22Rv1 (cell line): ENCODE measurements at regions not wholly inside any gene's neighbourhood (a gene's known extent, or its start where the extent isn't known, plus 50 kb on each side); places are given as distances from the start of the nearest gene placed in this dataset.

Experiments
- H3K27ac ChIP-seq: fragments of 450-650 bp; 2 replicates; pipeline ENCODE4 v1.5.1; 2017
- CTCF ChIP-seq: fragments of 450-650 bp; IDR thresholded peaks from 2 replicates; pipeline ENCODE4 v1.5.1; 2017; ENCODE audit warnings: mild to moderate bottlenecking
- ZFX ChIP-seq: fragments of 450-650 bp; IDR thresholded peaks from 2 replicates; pipeline ENCODE4 v1.6.1; 2017; ENCODE audit warnings: antibody characterized with exemption, borderline replicate concordance

- no peak for TF ChIP-seq CTCF
- TF ChIP-seq ZFX: no peak
- no peak overlapping the region for H3K27ac ChIP-seq
Observed at GRCh38 chr12:113589437-113589836, 117.8 kb upstream of the LHX5 start.

GRCh38 chr12:113587720-113588119, 116.0 kb upstream of the LHX5 start:
- no peak overlapping the region for H3K27ac ChIP-seq

GRCh38 chr12:113586461-113586860, 114.8 kb upstream of the LHX5 start:
- H3K27ac ChIP-seq: no peak overlapping the region
- no peak for TF ChIP-seq CTCF
- no peak for TF ChIP-seq ZFX

More at GRCh38 chr12:113587720-113588119, 116.0 kb upstream of the LHX5 start:
- TF ChIP-seq CTCF (no peak), ZFX (no peak)

- TF ChIP-seq ZFX: no peak
- no peak for TF ChIP-seq CTCF
- H3K27ac ChIP-seq: no peak overlapping the region
Observed at GRCh38 chr12:113582521-113583218, 111.0 kb upstream of the LHX5 start.

GRCh38 chr12:113581342-113581741, 109.7 kb upstream of the LHX5 start:
- no peak for TF ChIP-seq CTCF
- TF ChIP-seq ZFX: no peak
- H3K27ac ChIP-seq: no peak overlapping the region

GRCh38 chr12:113580437-113580836, 108.8 kb upstream of the LHX5 start:
- no peak overlapping the region for H3K27ac ChIP-seq
- TF ChIP-seq ZFX (no peak), CTCF (no peak)

GRCh38 chr12:113577464-113578129, 105.9 kb upstream of the LHX5 start:
- H3K27ac ChIP-seq: no peak overlapping the region
- no peak for TF ChIP-seq CTCF
- TF ChIP-seq ZFX: no peak
